ENCODE measurements at regions not wholly inside any gene's neighbourhood (a gene's known extent, or its start where the extent isn't known, plus 50 kb on each side); places are given as distances from the start of the nearest gene placed in this dataset.
"Not testable (repeated sequence)": the region's sequence is repeated elsewhere in the genome, so short reads cannot be mapped to it uniquely, and the experiment has no call there.

GRCh38 chr7:68550635-68551034 is 1047.6 kb upstream of the AUTS2 start:
- DNase-seq (ENCODE audit: low spot score): no peak

GRCh38 chr7:68556537-68556936 is 1041.7 kb upstream of the AUTS2 start:
- no peak for DNase-seq (ENCODE audit: low spot score)

- no peak for DNase-seq (ENCODE audit: low spot score)
Observed at GRCh38 chr7:68559518-68559917, 1038.8 kb upstream of the AUTS2 start.

GRCh38 chr7:68562323-68562899 is 1035.9 kb upstream of the AUTS2 start:
- no peak for DNase-seq (ENCODE audit: low spot score)

- DNase-seq (ENCODE audit: low spot score): no peak
Observed at GRCh38 chr7:68564306-68565135, 1033.8 kb upstream of the AUTS2 start.

- DNase-seq (ENCODE audit: low spot score): no peak
Observed at GRCh38 chr7:68571286-68571685, 1027.0 kb upstream of the AUTS2 start.

- peak; percentile 6 for DNase-seq (ENCODE audit: low spot score)
Observed at GRCh38 chr7:68573271-68574005, 1024.8 kb upstream of the AUTS2 start.

GRCh38 chr7:68576366-68576765 is 1021.9 kb upstream of the AUTS2 start:
- no peak for DNase-seq (ENCODE audit: low spot score)

GRCh38 chr7:68581417-68581816 is 1016.9 kb upstream of the AUTS2 start:
- DNase-seq (ENCODE audit: low spot score): no peak

GRCh38 chr7:68587599-68587998 is 1010.7 kb upstream of the AUTS2 start:
- no peak for DNase-seq (ENCODE audit: low spot score)

GRCh38 chr7:68601826-68602225 is 996.4 kb upstream of the AUTS2 start:
- no peak for DNase-seq (ENCODE audit: low spot score)

- DNase-seq (ENCODE audit: low spot score): no peak
Observed at GRCh38 chr7:68604541-68604940, 993.7 kb upstream of the AUTS2 start.

GRCh38 chr7:68610701-68611100 is 987.6 kb upstream of the AUTS2 start:
- DNase-seq (ENCODE audit: low spot score): no peak

- DNase-seq (ENCODE audit: low spot score): peak; percentile 24
Observed at GRCh38 chr7:68613405-68613804, 984.9 kb upstream of the AUTS2 start.

GRCh38 chr7:68613897-68614296 is 984.4 kb upstream of the AUTS2 start:
- no peak for DNase-seq (ENCODE audit: low spot score)

GRCh38 chr7:68619526-68619925 is 978.7 kb upstream of the AUTS2 start:
- DNase-seq (ENCODE audit: low spot score): no peak

- DNase-seq (ENCODE audit: low spot score): no peak
Observed at GRCh38 chr7:68622500-68622899, 975.8 kb upstream of the AUTS2 start.

- DNase-seq (ENCODE audit: low spot score): no peak
Observed at GRCh38 chr7:68623030-68623429, 975.2 kb upstream of the AUTS2 start.

- no peak for DNase-seq (ENCODE audit: low spot score)
Observed at GRCh38 chr7:68627247-68627864, 970.9 kb upstream of the AUTS2 start.

GRCh38 chr7:68630914-68631313 is 967.4 kb upstream of the AUTS2 start:
- DNase-seq (ENCODE audit: low spot score): not testable (repeated sequence)

GRCh38 chr7:68640103-68640502 is 958.2 kb upstream of the AUTS2 start:
- DNase-seq (ENCODE audit: low spot score): no peak

GRCh38 chr7:68642727-68643126 is 955.5 kb upstream of the AUTS2 start:
- no peak for DNase-seq (ENCODE audit: low spot score)

GRCh38 chr7:68663392-68663791 is 934.9 kb upstream of the AUTS2 start:
- DNase-seq (ENCODE audit: low spot score): no peak
